GM04504 (cell line): ENCODE measurements at regions not wholly inside any gene's neighbourhood (a gene's known extent, or its start where the extent isn't known, plus 50 kb on each side); places are given as distances from the start of the nearest gene placed in this dataset.

Source experiments
- DNase-seq: peaks from one replicate; pipeline ENCODE4 v3.0.0-alpha.2; 2012; ENCODE audit warnings: low read depth

- peak; percentile 58 for DNase-seq
Measured at GRCh38 chr13:47426126-47426849, 529.4 kb upstream of the HTR2A start.

- no peak for DNase-seq
Measured at GRCh38 chr13:47421525-47421924, 524.7 kb upstream of the HTR2A start.

- DNase-seq = no peak
Measured at GRCh38 chr13:47420568-47420967, 523.7 kb upstream of the HTR2A start.

- DNase-seq = no peak
Measured at GRCh38 chr13:47420020-47420419, 523.2 kb upstream of the HTR2A start.

GRCh38 chr13:47418206-47418920, 521.5 kb upstream of the HTR2A start:
- DNase-seq = no peak

- DNase-seq = no peak
Measured at GRCh38 chr13:47417485-47417884, 520.6 kb upstream of the HTR2A start.

GRCh38 chr13:47415048-47415447, 518.2 kb upstream of the HTR2A start:
- DNase-seq = no peak

GRCh38 chr13:47413526-47413925, 516.7 kb upstream of the HTR2A start:
- no peak for DNase-seq

- no peak for DNase-seq
Measured at GRCh38 chr13:47413112-47413511, 516.3 kb upstream of the HTR2A start.

GRCh38 chr13:47409778-47410177, 512.9 kb upstream of the HTR2A start:
- no peak for DNase-seq

GRCh38 chr13:47408546-47409319, 511.9 kb upstream of the HTR2A start:
- DNase-seq = no peak

- no peak for DNase-seq
Measured at GRCh38 chr13:47407808-47408207, 511.0 kb upstream of the HTR2A start.

- DNase-seq = no peak
Measured at GRCh38 chr13:47399599-47399998, 502.7 kb upstream of the HTR2A start.

GRCh38 chr13:47397739-47398138, 500.9 kb upstream of the HTR2A start:
- no peak for DNase-seq

GRCh38 chr13:47396915-47397314, 500.1 kb upstream of the HTR2A start:
- no peak for DNase-seq

GRCh38 chr13:47374741-47375140, 477.9 kb upstream of the HTR2A start:
- DNase-seq = no peak

GRCh38 chr13:47372751-47373150, 475.9 kb upstream of the HTR2A start:
- no peak for DNase-seq

- DNase-seq = no peak
Measured at GRCh38 chr13:47351798-47352197, 454.9 kb upstream of the HTR2A start.

- no peak for DNase-seq
Measured at GRCh38 chr13:47350334-47351124, 453.7 kb upstream of the HTR2A start.

- no peak for DNase-seq
Measured at GRCh38 chr13:47349211-47349610, 452.4 kb upstream of the HTR2A start.

- no peak for DNase-seq
Measured at GRCh38 chr13:47337781-47338507, 441.1 kb upstream of the HTR2A start.
